H54 (cell line): ENCODE measurements at regions not wholly inside any gene's neighbourhood (a gene's known extent, or its start where the extent isn't known, plus 50 kb on each side); places are given as distances from the start of the nearest gene placed in this dataset.
"Not testable (repeated sequence)": the region's sequence is repeated elsewhere in the genome, so short reads cannot be mapped to it uniquely, and the experiment has no call there.

Source experiments
- DNase-seq: peaks from one replicate; pipeline ENCODE4 v3.0.0; 2011; ENCODE audit warnings: low spot score, mixed read lengths; ENCODE audit not compliant: insufficient read length
- FAIRE-seq: peaks from 3 replicates; lab custom pipeline; 2011; peaks lifted over from hg19 to GRCh38; lab: Jason Lieb, UNC
- POLR2A ChIP-seq: IDR thresholded peaks from 2 replicates; pipeline ENCODE4 v1.6.1; 2011; ENCODE audit warnings: low read depth, mild to moderate bottlenecking, low read length

DNA sequence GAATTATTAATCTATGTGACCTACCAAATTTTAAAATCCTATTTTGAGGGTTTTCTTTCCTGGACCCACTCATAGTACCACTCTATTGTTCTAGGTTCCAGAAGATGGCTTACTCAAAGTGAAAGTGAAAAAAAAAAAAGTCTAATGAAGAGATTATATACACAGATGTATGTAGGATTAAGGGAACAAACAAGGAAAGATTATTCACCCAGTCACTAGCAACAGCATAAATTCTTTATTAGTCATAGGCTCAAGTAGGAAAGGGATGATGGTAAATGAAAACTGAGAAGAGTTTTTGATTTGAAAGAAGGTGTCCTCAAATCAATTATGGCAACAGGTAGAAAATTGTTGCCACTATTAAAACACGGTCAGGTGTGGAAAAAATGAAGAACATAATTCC, 923.7 kb downstream of the TBC1D32 start:
- TF ChIP-seq POLR2A, result no peak
- no peak for FAIRE-seq
- no peak for DNase-seq

- no peak for TF ChIP-seq POLR2A
- FAIRE-seq, result no peak
- no peak for DNase-seq
Observed at GRCh38 chr6:120407696-120408095, 926.6 kb downstream of the TBC1D32 start.

- TF ChIP-seq POLR2A, result no peak
- DNase-seq (no peak), FAIRE-seq (no peak)
Observed at GRCh38 chr6:120405947-120406346, 928.3 kb downstream of the TBC1D32 start.

DNA sequence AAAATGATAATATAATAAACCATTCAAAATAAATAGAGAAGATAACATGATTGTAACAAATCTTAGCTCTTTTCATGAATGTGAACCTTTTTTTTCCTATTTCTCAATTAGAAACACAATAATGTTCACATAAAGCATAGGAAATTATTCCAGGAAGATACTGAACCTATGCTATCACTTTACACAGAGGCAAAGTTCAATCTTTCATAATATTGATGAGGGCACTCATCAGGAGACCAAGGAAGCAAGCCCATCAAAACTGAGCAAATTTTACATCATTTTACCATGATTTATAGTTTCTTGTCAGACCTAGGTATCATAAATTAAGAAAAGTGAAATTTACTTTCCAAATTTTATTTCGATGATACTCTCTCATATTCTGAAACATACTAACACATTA, 938.5 kb downstream of the TBC1D32 start:
- DNase-seq (no peak), FAIRE-seq (no peak)
- no peak for TF ChIP-seq POLR2A

- FAIRE-seq, result no peak
- no peak for DNase-seq
- no peak for TF ChIP-seq POLR2A
Observed at GRCh38 chr6:120395330-120395729, 939.0 kb downstream of the TBC1D32 start.

DNA sequence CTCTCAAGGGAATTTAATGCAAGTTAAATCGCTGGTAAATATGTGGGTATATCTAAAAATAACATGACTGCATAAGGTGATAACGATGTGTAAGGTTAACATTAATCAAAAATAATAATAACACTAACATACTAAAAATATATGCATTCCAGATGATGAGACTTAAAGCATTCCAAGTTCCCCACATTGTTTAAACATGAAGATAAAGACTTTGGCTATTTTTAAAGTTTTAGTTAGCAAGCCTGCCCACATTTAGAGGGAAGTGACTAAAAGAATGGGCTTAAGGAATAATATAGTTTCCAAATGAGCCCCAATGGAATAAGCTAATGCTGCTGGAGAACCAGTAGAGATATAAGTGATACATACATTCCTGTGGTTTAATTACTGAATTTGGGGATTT, 941.3 kb downstream of the TBC1D32 start:
- no peak for TF ChIP-seq POLR2A
- no peak for DNase-seq
- no peak for FAIRE-seq

GRCh38 chr6:120384671-120385070, 949.6 kb downstream of the TBC1D32 start:
- no peak for TF ChIP-seq POLR2A
- DNase-seq, result no peak
- no peak for FAIRE-seq

DNA sequence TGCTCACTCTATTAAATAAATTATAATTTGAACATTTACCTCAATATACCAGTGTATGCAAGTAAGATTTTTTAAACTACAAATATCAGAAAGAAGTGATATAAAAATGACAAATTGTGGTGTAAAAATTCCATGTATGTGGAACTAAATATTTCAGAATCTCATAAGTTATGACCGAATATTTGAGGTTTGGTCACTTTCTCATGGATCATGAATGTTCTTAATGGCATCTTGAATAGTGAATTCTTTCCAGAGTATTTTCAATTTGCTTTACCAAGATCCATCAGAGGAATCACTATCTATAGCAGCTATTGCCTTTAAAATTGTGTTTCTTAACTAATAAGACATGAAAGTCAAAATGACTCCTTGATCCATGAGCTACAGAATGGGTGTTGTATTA, 950.6 kb downstream of the TBC1D32 start:
- TF ChIP-seq POLR2A, result no peak
- DNase-seq (no peak), FAIRE-seq (no peak)

DNA sequence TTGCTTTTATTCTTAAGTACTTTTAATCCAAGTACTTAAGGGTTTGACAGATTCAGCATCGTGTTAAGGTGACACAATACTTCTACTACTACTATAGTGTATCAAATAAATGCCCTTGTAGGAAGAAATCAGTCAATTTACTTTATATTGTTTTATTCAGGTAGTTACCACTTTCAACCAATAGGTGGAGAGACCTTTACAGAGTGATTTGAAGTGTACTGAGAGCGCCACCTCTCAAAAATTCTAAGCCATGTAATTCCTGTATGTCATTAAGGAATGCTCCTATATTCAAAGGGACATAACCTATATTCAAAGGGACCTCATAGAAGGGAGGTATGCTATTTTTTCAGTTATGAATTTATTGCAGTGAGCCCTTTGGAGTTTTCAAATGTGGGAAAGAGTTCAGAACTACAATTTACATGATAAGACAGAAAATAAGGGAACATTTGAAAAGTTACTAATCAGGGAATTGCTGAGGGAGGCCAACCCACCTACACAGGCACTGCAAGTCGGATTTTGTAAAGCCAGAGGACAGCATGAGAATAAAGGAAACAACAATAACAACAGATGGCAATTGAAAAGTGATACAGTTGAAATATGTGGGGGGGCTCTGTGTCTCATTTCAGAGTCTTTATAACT, 955.6 kb downstream of the TBC1D32 start:
- peak; percentile 41 for FAIRE-seq
- TF ChIP-seq POLR2A, result no peak

GRCh38 chr6:120373185-120373584, 961.1 kb downstream of the TBC1D32 start:
- FAIRE-seq, result no peak
- TF ChIP-seq POLR2A, result no peak
- DNase-seq, result no peak

More for the DNA sequence above, 955.6 kb downstream of the TBC1D32 start:
- peak; percentile 15 for DNase-seq

DNA sequence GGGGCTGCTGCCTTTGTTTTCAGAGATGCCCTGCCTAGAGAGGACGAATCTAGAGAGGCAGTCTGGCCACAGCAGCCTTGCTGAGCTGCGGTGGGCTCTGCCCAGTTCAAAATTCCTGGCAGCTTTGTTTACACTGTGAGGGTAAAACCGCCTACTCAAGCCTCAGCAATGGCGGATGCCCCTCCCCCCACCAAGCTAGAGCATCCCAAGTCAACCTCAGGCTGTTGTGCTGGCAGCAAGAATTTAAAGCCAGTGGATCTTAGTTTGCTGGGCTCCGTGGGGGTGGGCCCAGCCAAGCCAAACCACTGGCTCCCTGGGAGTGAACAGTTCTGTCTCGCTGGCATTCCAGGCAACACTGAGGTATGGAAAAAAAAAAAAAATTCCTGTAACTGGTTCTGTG, 970.9 kb downstream of the TBC1D32 start:
- FAIRE-seq (no peak), DNase-seq (no peak)
- no peak for TF ChIP-seq POLR2A

DNA sequence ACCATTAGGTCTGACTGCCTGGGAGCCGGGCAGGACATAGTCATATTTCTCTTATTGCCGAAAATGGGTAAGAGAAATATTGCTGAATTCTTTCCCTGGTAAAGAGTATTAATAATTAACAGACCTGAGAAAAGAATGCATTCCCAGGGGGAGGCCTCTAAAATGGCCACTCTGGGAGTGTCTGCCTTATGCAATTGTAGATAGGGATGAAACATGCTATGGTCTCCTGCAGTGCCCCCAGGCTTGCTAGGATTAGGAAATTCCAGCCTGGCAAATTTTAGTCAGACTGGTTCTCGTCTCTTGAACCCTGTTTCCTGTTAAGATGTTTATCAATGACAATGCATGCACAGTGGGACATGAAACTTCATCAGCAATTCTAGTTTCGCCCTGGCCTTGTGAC, 975.7 kb downstream of the TBC1D32 start:
- not testable (repeated sequence) for FAIRE-seq, DNase-seq

- FAIRE-seq (no peak), DNase-seq (no peak)
- TF ChIP-seq POLR2A, result no peak
Observed at GRCh38 chr6:120357447-120357846, 976.8 kb downstream of the TBC1D32 start.

DNA sequence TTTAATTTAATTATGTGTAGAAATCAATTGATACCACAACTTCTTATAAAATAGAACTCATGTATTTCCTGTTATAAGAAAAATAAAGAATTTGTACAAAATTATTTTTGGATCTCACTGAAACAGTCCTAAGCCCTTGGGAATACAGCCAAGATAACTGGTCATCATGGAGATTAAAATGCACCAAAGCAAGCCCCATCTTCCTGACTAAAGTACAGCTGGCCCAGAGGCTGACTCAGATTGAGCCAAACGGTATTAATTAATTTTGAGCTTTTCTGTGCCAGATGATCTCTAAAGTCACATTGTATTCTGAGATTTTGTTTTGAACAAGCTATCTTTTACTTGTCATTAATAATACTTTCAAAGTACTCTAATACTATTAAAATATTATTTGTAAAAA, 978.5 kb downstream of the TBC1D32 start:
- no peak for TF ChIP-seq POLR2A
- FAIRE-seq, result no peak
- DNase-seq, result no peak

GRCh38 chr6:120354452-120355098, 979.7 kb downstream of the TBC1D32 start:
- no peak for FAIRE-seq
- no peak for DNase-seq
- no peak for TF ChIP-seq POLR2A
